Mucosa of gallbladder (tissue), 1 donor: ENCODE measurements at regions not wholly inside any gene's neighbourhood (a gene's known extent, or its start where the extent isn't known, plus 50 kb on each side); places are given as distances from the start of the nearest gene placed in this dataset.

Experiments
- DNase-seq: peaks from one replicate; pipeline ENCODE4 v3.0.0-alpha.2; 2020; ENCODE audit warnings: low spot score
- donor health status: DM: no; HTN: no; CAD: no.

DNA sequence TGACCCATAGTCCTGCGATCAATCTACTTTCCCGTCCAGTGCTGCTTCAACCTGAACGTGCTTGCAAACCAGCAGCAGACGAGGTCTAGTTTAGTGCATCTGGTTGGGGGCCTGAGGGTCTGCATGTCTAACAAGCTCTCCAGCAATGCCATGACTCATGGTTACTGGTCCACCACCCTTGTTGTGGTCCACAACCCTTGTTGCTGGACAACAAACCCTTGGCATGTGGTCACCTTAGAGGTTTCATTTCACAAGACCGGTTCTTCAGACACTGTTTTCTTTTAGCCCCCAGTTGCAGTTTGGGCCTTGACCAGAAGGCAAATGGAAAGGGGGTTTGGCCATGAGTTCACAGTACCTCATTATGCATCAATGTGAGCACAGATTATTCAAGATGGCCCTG is 424.8 kb downstream of the QKI start:
- DNase-seq: no peak

DNA sequence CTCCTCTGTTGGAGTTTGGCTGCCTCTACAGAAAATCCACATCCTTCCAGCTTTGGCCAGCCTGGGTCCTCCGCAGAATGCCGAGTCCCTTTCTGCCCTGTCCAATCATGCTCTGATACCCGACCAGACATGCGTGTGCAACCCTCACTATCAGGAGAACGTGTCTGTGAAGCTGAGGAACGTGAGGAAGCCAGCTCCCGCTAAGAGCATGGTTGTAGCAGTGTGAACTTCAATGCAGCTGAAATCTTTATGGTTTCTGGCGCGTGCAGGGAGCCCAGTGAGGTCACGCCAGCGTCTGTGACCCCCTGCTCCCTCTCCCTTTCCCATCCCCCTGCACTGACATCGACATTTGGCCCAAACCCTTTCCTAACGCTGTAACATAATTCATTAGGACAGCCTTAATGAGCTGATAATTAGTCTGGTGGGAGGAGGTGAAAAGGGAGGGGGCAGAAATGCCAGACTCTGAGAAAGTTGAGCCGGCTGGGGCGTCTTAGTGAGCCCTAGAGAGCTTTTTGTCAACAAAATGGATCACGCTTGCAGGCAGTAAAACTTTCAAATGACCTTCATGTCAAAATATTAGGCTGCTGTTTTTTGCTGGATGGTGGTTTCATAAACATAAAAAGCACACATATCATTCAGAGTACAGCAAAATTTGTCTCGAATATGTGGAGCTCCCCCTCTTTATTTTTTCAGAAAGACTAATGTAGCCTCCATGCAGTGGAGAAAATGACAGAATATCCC is 423.3 kb downstream of the QKI start:
- DNase-seq: no peak

DNA sequence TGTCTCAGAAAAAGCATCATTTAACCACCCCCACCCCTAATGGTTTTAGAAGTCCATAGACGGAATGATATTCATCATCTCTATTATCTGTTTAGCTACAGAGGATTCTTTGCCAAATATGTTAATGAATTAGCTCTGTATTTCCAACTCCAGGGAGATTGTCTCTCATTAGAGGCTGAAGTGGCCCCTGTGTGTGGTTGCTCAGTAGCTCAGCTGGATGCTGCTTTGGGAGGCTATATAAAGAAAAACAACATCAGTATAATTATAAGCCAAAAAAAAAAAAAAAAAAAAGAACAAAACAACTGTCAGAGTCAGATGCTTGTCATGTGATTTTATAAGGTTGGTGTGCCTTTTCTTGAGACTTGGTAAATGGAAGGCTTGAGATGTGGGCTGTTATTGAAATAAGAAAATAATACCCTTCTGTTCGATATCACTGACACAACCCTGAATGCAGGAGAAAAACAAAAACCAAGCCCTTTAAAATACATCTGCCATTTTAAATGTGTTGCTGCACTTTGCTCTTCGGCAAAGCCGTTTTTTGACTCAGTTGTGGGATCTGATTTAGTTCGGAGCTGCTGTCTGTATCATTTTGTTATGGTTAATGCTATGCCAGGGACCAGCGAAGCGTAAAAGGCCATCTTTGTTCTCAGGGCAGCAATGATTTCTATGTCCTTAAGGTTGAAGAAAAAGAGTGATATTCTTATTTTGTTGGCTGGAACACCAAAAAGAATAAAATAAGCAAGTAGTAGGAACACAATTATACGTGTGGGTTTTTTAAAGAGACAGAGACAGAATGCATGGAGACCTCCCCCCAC is 422.6 kb downstream of the QKI start:
- no peak for DNase-seq

DNA sequence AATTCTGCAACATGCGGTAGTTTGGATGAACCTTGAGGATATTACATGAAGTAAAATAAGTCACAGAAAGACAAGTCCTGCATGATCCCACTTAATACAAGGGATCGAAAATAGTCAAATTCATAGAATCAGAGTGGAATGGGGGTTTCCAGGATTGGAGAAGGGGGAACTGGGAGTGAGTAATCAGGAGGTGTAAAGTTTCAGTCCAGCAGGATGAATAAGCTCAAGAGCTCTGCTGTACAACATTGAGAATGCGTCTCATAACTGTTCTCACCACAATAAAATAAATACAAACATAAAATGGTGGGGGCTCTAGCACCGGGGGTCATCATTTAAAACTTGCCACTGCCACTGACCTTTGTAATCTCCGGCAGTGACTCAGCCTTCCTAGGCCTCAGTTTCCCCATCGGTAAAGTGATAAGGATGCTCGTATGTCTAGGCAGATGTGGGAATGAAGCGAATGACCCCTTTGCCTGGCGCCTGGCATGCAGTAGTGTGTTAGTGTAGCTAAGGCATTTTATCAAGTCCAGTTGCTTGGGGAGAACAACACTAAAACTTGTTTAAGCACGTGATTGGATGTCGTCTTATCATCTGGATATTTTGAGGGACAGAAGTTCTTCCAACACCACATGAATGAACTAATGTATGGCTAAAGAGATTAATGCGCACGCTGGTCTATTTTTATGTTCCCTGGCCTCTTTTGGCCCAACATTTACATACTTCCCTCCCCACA is 421.1 kb downstream of the QKI start:
- DNase-seq: no peak

DNA sequence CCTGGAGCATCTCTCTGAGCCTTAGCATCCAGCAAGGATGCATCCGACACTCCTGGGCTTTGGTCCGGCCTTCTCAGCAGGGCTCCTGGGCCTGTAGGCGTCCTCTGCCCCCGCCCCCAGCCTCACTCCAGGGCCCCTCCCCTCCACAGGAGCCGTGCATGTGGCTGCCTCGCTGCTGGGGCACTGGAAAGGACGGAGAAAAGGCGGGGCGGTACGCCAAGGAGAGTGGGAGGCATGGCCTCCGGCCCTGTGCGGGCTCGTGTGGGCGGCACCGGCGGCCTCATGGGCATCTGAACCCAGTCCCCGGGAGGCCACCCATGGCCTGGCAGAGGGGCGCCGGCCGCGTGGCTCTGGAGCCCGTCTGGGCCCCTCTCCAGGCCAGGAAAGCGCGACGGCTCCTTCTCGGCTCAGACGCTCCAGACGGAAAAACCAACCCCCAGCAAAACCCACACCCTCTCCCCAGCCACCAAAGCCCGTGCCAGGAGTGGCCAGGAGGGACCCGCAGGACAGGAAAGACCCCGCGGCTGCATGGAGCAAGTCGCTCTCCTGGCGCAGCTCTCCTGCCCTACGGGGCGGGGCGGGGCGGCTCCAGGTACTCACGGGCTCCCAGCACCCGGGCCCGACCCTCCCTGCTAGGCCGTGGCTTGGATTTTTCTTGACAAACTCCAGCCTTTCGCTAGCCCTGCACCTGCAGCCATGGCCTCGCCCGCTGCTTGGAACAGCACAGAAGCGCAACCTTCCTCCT is 419.9 kb downstream of the QKI start:
- no peak for DNase-seq

DNA sequence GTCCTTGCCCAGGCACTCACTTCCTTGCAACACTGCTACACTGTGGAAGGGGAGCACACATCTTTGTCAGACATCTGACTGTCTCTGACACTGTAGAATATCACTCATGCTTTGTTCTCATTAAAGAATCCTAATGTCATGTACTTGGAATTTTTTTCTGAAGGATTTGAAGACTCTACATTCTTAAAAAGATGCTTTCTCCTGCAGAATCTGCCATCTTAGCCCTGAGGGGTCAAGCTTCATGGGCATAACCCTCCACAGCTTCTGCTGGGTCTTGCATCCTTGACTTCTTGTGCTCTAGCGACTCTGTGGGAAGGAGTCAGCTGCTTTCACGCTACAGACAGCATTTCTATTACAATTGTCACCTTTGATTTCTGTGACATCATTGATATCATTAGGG is 417.2 kb downstream of the QKI start:
- no peak for DNase-seq

DNA sequence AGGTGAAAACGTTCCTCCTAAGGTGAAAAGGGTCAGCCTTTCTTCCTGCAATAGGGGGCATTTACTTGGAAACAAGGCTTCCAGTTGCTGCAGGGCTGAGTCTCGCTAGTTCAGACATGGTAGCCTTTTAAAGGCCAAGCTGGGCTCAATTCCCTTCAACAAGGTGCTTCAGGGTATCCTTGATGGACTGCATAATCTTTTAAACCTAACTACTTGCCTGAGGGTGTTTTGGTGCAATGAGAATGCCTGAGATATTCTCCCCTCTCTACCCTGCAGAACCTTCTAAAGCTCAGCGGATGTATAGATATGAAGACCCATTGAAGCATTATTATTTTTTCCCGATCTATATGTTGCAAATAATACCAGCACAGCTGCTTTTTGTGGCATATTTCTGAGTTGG is 416.1 kb downstream of the QKI start:
- no peak for DNase-seq

DNA sequence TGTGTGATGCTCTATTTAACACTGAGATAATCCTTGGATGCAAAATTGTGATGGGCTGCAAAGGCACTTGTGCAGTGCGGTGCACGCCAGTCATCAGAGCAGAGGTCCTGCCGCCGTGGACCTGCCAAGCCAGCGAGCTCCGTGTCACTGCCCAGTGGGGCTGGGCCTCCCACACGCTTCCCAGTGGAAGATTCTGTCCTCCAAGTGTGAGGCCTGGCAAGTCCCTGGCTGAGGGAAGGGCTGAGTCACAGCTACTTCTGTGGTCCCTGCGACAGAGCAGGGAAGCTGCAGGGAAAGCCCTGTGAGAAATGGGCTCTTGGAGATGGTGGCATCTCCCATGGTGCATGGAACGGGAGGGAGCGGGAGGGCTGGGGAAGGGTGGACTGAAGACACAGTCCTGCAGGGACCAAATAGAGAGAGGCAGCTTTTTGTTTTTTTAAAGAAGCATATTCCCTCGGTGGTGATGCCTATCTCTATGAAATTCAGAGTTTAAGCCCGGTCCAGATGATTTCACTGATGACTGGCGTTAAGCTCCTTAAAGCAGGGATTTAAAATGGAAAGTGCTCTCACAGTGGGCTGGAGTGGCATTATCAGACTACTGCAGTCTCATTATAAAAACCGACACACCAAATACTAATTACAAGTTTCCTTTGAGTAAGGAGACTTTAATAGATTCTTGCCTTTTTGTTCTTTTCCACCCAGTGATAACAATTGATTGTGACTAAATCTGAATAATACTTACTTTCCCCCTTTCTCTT is 413.7 kb downstream of the QKI start:
- DNase-seq: no peak

DNA sequence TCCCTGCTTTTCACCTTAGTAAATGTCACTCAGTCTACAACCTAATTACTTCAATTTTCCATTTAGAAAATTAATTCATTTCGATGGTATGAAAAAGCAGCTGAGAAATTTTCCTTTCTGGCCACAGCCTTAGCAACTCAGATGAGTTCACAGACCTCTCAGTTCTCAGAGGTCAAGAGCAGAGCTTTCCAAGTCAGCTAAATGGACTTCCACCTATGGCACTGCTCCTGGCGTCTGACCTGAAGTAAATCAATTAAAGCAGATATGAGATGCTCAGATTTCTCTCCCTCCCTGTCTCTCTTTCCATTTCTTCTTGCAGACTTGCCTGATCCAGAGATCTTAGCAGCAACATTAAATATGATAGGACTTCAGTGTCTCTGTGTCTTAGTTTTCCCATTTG is 412.6 kb downstream of the QKI start:
- no peak for DNase-seq

DNA sequence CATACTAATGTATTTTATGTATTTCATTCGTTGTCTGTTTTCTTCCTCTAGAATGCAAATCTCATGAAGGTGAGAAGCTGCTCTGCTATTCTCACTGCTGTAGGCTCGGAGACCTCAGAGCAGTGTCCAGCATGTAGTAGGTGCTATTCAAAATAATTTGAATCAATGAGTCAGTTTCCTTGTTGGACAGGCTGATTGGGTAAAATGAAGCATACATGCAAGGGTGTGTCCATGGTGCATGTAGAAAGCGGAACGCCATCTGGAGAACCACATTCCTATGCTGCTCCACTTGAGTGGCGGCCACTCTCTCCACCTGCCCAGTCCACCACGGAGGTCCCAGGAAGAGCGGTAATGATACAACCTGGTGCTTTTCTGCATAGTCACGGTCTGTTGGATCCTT is 412.1 kb downstream of the QKI start:
- DNase-seq: no peak

DNA sequence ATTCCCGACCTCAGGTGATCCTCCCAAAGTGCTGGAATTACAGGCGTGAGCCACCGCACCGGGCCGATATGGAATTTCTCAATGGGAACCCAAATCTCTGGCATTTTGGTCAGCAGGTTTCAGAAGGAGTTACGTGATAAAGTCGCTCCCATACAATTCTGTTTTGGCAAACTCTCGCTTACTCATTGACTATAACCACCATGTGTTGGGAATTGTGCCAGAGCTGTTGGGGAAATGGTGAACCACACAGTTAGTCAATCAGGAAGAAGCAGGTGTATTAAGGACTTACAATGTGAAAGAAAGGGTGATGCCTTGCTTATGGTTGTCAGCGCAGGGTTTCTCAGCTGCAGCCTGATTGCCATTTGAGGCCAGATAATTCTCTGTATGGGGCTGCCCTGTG is 410.5 kb downstream of the QKI start:
- no peak for DNase-seq

DNA sequence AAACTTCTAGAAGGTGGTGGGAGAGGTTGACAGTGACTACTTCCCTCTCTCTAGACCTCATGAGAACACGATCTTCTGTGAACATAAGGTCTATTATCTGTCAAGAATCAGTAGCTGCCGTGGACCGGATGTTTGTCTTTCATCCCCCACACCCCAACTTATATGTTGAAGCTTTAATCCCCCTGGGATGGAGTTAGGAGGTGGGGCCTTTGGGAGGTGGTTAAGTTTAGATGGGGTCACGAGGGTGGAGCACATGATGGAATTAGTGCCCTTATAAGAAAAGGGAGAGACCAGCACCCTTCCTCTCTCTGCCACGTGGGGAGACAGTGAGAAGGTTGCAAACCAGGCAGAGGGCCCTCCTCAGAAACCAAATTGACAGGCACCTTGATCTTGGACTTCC is 409.1 kb downstream of the QKI start:
- no peak for DNase-seq

DNA sequence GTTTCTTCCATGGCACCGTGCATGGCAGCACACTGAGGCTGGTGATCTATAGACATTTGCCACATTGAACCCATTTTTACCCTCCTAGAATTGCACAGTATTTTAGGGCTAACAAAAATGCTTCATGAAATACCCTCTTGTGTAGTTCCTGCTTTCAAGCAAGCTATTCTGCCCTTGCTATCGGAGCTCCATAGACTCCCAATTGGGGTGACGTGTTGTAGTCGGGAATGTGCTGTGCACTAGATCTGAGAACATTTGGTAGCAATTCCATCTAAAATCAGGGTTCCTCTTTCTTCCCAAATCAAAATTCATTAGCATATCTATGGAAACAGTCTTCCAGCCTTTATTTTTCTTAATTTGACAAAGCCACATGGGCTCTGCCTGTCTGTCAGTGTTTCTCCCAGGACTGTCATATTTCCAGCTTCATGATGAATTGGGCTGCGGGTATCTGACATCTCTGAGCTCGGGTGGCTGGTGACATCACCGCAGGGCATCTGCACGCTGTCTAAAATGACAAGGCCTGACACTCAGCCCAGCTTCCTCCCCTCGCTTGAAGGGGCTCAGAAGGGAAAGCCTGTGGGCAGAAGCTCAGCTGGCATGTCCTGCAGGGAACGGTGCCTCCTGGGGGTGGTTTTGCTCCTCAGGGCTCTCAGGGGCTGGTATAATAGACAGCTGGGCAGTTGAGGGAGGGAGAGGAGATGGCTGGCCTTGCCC is 406.4 kb downstream of the QKI start:
- DNase-seq: no peak

DNA sequence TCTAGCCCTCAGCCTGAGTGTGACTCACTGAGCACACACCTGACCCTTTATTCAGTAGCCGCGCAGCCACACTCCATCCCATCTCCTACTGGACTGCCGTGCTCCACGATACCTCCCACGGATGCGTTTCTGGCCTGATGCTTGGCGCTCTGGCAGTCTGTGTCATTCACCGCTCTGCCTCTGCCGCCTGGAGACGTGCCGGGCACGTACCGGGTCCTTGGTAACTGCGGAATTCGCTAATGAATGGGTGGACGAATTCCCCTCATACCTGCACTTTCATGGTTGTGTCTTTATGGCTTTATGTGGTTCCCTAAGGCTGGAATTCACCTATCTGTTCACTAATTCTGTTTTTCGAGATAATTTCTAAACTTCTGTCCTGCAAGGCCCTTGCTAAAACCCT is 405.7 kb downstream of the QKI start:
- DNase-seq: no peak

DNA sequence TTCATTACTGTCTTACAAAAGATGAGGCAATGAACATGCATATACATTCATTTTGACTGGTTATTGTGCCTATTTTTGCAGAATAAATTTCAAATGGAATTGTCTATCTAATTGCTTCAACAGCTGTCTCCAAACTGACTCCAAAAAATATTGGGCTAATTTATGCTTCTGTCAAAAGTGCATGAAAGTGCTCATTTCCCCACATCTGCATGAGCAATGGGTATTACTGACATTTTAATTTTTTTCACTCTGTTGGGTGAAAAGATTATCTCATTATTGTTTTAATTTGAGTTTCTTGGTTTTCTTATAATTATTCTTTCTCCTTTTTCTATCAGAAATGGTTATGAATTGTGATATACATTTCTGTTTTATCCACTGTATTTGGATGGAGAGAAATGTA is 404.2 kb downstream of the QKI start:
- no peak for DNase-seq

DNA sequence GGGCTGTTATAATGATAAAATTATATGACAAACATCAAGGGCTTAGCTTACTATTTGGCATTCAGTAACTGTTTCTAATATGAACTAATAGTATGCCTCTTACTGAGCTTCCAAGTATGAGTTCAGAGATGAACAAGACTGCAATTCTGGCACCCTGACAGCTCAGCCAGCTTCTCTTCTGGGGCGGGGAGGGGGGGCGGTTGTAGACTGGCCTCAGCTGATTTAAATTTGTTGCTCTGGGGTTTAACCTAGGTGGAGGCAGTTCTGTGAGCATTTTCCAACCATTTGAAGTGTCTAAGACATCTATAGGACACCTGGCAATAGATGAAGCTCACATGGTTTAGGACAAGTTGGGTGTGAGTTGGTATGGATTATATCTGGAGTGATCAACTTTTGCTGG is 401.9 kb downstream of the QKI start:
- no peak for DNase-seq

DNA sequence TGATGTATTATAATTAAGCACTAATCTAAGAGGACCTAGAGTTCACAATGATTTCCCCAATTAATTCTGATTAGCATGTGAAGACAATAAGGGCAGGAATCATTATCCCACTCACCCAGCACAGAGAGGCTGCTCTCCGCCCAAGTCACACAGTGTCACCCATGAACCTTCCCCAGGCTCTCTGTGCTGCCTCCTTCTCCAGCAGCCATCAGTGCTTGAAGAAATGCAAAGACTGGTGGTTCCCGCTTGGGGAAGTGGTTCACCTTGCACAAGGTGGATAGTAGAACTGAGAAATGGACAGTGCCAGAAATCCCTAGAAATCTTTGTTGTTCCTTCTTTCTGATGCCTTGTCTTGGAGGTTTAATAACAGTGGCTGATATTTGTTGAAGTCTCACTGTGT is 401.3 kb downstream of the QKI start:
- no peak for DNase-seq

DNA sequence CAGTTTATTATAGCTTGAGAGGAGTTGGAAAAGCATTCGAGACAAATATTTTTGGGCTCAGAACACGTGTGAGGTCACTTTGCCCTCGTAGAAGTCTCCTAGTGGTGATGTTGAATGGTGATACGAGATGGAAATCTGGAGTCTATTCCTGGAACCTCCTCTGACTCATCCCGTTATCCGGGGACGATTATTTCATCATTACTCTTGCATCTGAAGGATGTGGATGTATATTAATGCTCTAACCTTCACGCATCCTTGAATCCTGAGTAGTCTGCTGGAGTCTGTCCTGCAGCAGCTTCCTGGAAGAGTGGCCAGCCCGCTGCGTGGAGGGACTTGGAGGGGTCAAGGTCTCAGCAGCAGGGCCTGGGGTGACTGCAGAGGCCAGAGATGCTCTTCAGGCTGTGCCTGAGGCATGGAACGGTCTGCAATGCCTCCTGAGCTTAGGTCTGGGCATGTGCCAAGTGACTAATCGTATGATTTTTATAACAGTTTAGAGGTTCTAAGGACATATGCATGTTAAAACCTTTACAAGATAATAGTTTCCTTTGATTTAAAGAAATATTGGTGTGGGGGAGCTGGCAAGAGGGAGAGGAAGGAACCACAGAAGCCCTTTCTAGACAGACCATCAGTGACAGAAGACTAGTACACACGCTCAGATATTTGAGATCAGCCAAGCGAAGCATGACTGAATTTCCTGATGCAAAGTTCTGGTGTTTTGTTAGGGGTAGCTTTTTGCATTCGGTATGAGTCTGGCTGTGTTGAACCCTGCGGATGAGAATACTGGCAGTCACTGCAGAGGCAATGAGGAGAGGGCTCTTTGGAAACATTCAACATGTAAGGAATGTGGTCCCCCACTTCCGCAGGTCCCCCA is 400.2 kb downstream of the QKI start:
- DNase-seq: no peak

DNA sequence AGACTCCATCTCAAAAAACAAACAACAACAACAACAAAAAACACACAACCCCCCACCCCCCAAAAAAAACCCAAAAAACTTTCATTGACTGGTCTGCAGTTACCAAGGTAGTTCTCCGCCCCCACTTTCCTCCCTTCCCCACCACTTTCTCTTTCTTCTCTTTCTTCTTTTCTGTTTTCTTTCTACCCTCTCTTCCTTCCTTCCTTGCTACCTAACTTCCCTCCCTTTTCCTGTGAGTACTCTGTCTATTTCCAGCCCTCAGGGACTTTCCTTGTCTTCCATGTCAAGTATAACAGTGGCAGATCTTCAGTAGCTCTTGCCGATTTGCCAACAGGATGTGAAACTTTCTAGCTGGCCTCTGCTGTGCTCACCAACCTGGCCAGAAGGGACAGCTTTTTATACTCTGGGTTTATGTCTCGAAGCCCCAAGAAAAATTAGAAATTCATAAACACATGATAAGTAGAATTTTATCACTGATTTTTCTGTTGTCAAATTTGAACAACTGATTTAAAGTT is 399.5 kb downstream of the QKI start:
- DNase-seq: no peak

DNA sequence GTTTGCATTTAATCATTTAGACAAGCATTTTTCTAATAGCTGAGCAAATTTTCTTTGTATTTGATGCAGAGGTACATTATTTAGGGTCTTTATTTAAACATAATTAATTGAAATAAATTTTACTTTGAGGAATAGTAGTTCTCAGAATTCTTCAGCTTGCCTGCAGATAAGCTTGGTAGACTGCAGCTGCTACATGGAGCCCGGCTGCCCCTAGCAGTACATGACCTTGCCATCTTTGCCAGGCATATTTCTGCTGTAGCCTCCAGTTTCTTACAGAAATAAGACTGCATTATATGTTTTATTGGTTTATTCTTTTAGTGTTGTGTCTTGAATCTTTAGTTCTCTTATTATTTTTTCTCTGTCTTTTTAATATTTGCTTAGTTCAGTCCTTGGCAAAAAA is 396.8 kb downstream of the QKI start:
- no peak for DNase-seq
